K562 (cell line): ENCODE measurements at regions not wholly inside any gene's neighbourhood (a gene's known extent, or its start where the extent isn't known, plus 50 kb on each side); places are given as distances from the start of the nearest gene placed in this dataset.

Experiments
- ATAC-seq: fragments of 200-7000 bp; cut with Tn5 transposase; 3 replicates; pipeline ENCODE4 v1.9.1; 2020; ENCODE audit warnings: moderate library complexity
- BruUV-seq: library from RNA; stranded (reverse); fragments of 400-500 nt; replicated peaks from 2 replicates; lab custom pipeline; 2021; lab: Mats Ljungman, UMichigan
- CTCF ChIA-PET: fragments of 300-600 bp; formaldehyde crosslinking; extraction: SDS; loops from one replicate; lab custom pipeline; 2021; ENCODE audit warnings: low intra/inter-chr PET ratio; lab: Yijun Ruan, JAX
- POLR2A ChIA-PET: fragments of 300-600, 350-650 bp; sonication (Branson Sonifier 250); formaldehyde crosslinking; extraction: SDS; loops from one replicate; lab custom pipeline; 2021; ENCODE audit warnings: antibody characterized with exemption, inconsistent platforms; lab: Yijun Ruan, JAX
- DNase-seq, 4 experiments: peaks; one replicate each; pipeline versions ENCODE4 v3.0.0 to v3.0.0-alpha.2; 2011 to 2018; ENCODE audit warnings: low spot score in 3 of 4, mixed read lengths in 3 of 4; ENCODE audit errors: extremely low read depth in 1 of 4
- FAIRE-seq: peaks from 2 replicates; lab custom pipeline; 2011; peaks lifted over from hg19 to GRCh38; lab: Jason Lieb, UNC
- H2AFZ ChIP-seq: 2 replicates; pipeline ENCODE4 v1.6.0; 2011; ENCODE audit warnings: low read depth, low read length, control low read depth, inconsistent platforms
- H3K27ac ChIP-seq: fragments of 200-600 bp; 3 replicates; pipeline ENCODE4 v1.8.0; 2011; ENCODE audit warnings: low read depth, mild to moderate bottlenecking, control low read depth, inconsistent platforms, low read length, moderate library complexity, mixed read lengths; ENCODE audit errors: extremely low read depth
- H3K27me3 ChIP-seq, 2 experiments: fragments of 300-600 bp in 1 of 2; 2 replicates in 1 of 2; 3 replicates in 1 of 2; pipeline versions ENCODE4 v1.6.0 to v1.8.0; 2011; ENCODE audit warnings: inconsistent platforms in 2 of 2, low read length in 2 of 2, mild to moderate bottlenecking in 1 of 2, mixed read lengths in 1 of 2, moderate library complexity in 1 of 2; ENCODE audit not compliant: control insufficient read depth in 2 of 2, insufficient read depth in 2 of 2
- H3K36me3 ChIP-seq: fragments of 300-600 bp; 3 replicates; pipeline ENCODE4 v1.8.0; 2011; ENCODE audit warnings: mild to moderate bottlenecking, low read length, inconsistent platforms; ENCODE audit not compliant: control insufficient read depth, insufficient read depth
- H3K4me1 ChIP-seq, 2 experiments: fragments of 200-600 bp in 1 of 2; replicated peaks in 1 of 2; 2 replicates in 1 of 2; 3 replicates in 1 of 2; pipeline versions ENCODE4 v1.5.1 to v1.8.0; 2011; ENCODE audit warnings: inconsistent platforms in 2 of 2, low read length in 2 of 2, mild to moderate bottlenecking in 1 of 2, mixed read lengths in 1 of 2, moderate library complexity in 1 of 2; ENCODE audit not compliant: control insufficient read depth in 2 of 2, insufficient read depth in 2 of 2
- H3K4me2 ChIP-seq: 2 replicates; pipeline ENCODE4 v1.6.1; 2011; ENCODE audit warnings: low read length, control low read depth, inconsistent platforms, mixed read lengths; ENCODE audit not compliant: insufficient read depth
- H3K4me3 ChIP-seq: fragments of 200-600 bp; sonication (generic), shearing (Covaris generic); 2 replicates; pipeline ENCODE4 v1.5.1; 2016; ENCODE audit warnings: control low read depth, inconsistent platforms
- H3K79me2 ChIP-seq: fragments of 200-600 bp; 3 replicates; pipeline ENCODE4 v1.8.0; 2011; ENCODE audit warnings: low read length, inconsistent platforms; ENCODE audit not compliant: control insufficient read depth, insufficient read depth
- H3K9ac ChIP-seq, 2 experiments: 2 replicates each; pipeline versions ENCODE4 v1.6.0 to v1.6.1; 2011; ENCODE audit warnings: low read depth in 2 of 2, low read length in 2 of 2, control low read depth in 1 of 2, inconsistent platforms in 1 of 2, mild to moderate bottlenecking in 1 of 2, mixed read lengths in 1 of 2; ENCODE audit not compliant: insufficient read depth in 1 of 2
- H3K9me1 ChIP-seq: one replicate; pipeline ENCODE4 v1.6.0; 2011; ENCODE audit warnings: inconsistent platforms, mild to moderate bottlenecking, low read length, moderate library complexity; ENCODE audit not compliant: control insufficient read depth, insufficient read depth
- H3K9me3 ChIP-seq: replicated peaks from 2 replicates; pipeline ENCODE4 v1.5.1; 2011; ENCODE audit warnings: low read depth, low read length, inconsistent platforms; ENCODE audit not compliant: control insufficient read depth, insufficient read depth
- H4K20me1 ChIP-seq: replicated peaks from 2 replicates; pipeline ENCODE4 v1.6.1; 2011; ENCODE audit warnings: low read length, inconsistent platforms, mixed read lengths; ENCODE audit not compliant: control insufficient read depth, insufficient read depth
- ELF2 ChIP-seq: fragments of 250-450 bp; sonication (Bioruptor Pico); IDR thresholded peaks from 2 replicates; pipeline ENCODE4 v1.5.0; 2021; ENCODE audit warnings: mild to moderate bottlenecking
- RERE ChIP-seq: sonication (generic); formaldehyde crosslinking; IDR thresholded peaks from 2 replicates; pipeline ENCODE4 v1.8.0; 2023; ENCODE audit warnings: missing genetic modification reagents, mild to moderate bottlenecking, borderline replicate concordance
- XRCC4 ChIP-seq: IDR thresholded peaks from one replicate; pipeline ENCODE4 v1.6.1; 2011; ENCODE audit not compliant: insufficient read depth, insufficient read length; ENCODE audit errors: extremely low read depth
- ZBED1 ChIP-seq: IDR thresholded peaks from 2 replicates; pipeline ENCODE4 v1.6.1; 2014
- ZNF436 ChIP-seq: fragments of 250-450, 450-650 bp; sonication (Bioruptor Pico); formaldehyde crosslinking; IDR thresholded peaks from 2 replicates; pipeline ENCODE4 v1.7.0; 2020; ENCODE audit warnings: mild to moderate bottlenecking
- ZNF561 ChIP-seq: fragments of 450-650 bp; formaldehyde crosslinking; conservative IDR thresholded peaks from 2 replicates; pipeline ENCODE4 v1.4.0; 2020; ENCODE audit warnings: mild to moderate bottlenecking, moderate library complexity
- WGBS: fragments of 100-300 bp; shearing (Covaris generic); methylation state at CpG from one replicate; pipeline ENCODE4 v1.1.6; 2016; ENCODE audit warnings: low coverage, mixed read lengths; ENCODE audit not compliant: insufficient coverage; ENCODE audit errors: missing lambda C conversion rate; 5-methylcytosine and 5-hydroxymethylcytosine counted together
- in situ Hi-C: fragments of 300-500 bp; cut with MboI; formaldehyde crosslinking; loops from 4 replicates; pipeline ENCODE4 v1.15.0; 2018; ENCODE audit warnings: inconsistent platforms, mixed read lengths
- intact Hi-C: fragments of 100-400 bp; cut with micrococcal nuclease; formaldehyde crosslinking; loops from 2 replicates; pipeline ENCODE4 v1.14.2; 2022

GRCh38 chr14:80356413-80356812 lies 145.1 kb upstream of the DIO2 start:
- POLR2A ChIA-PET = no interaction called here

GRCh38 chr14:80354860-80355581 lies 143.7 kb upstream of the DIO2 start:
- Histone ChIP-seq H3K27me3 (no peaks in the 10 kb centered on the region), H3K36me3 (no peaks in the 10 kb centered on the region), H3K4me3 (no peak overlapping the region), H3K4me1 (no peaks in the 10 kb centered on the region), H2AFZ (no peak overlapping the region), H3K4me2 (no peak overlapping the region), H3K79me2 (no peaks in the 10 kb centered on the region), H4K20me1 (no peaks in the 10 kb centered on the region), H3K27ac (no peak overlapping the region), H3K9ac (no peak overlapping the region), H3K9me3 (no peaks in the 10 kb centered on the region), H3K9me1 (no peaks in the 10 kb centered on the region)
- in situ Hi-C loops = no loop called here
- 0% methylated on average over 6 of the region's 6 CpGs for WGBS
- no peak for ATAC-seq
- intact Hi-C loops = no loop called here
- BruUV-seq = no TSS peak
- ChIA-PET POLR2A (no interaction called here), CTCF (no interaction called here)
- no peak for FAIRE-seq
- DNase-seq = no peak
- TF ChIP-seq XRCC4 (no peak), RERE (CRISPR knock-in tag) (no peak), ELF2 (CRISPR knock-in tag) (no peak), ZNF436 (CRISPR knock-in tag) (no peak), ZNF561 (CRISPR knock-in tag) (no peak)

More at GRCh38 chr14:80356413-80356812, 145.1 kb upstream of the DIO2 start:
- Histone ChIP-seq H3K9ac (no peak overlapping the region), H2AFZ (no peak overlapping the region), H3K79me2 (no peaks in the 10 kb centered on the region), H3K4me1 (no peaks in the 10 kb centered on the region), H3K4me2 (no peak overlapping the region), H3K36me3 (no peaks in the 10 kb centered on the region), H3K9me3 (no peaks in the 10 kb centered on the region)
- intact Hi-C loops = no loop called here
- FAIRE-seq (no peak), ATAC-seq (no peak)
- in situ Hi-C loops = no loop called here
- TF ChIP-seq ZBED1 = no peak
- TF ChIP-seq, all 486 proteins: peak for 0
- no TSS peak for BruUV-seq
- WGBS = 0% methylated on average over 2 of the region's 2 CpGs
- no peaks in the 10 kb centered on the region for H3K27me3 ChIP-seq
- no peaks in the 10 kb centered on the region for H3K9me1 ChIP-seq
- H3K27ac ChIP-seq = no peak overlapping the region
- no peak overlapping the region for H3K4me3 ChIP-seq
- CTCF ChIA-PET = no interaction called here
- no peaks in the 10 kb centered on the region for H4K20me1 ChIP-seq
- no peak for DNase-seq
